ENCODE measurements at regions not wholly inside any gene's neighbourhood (a gene's known extent, or its start where the extent isn't known, plus 50 kb on each side); places are given as distances from the start of the nearest gene placed in this dataset.

DNA sequence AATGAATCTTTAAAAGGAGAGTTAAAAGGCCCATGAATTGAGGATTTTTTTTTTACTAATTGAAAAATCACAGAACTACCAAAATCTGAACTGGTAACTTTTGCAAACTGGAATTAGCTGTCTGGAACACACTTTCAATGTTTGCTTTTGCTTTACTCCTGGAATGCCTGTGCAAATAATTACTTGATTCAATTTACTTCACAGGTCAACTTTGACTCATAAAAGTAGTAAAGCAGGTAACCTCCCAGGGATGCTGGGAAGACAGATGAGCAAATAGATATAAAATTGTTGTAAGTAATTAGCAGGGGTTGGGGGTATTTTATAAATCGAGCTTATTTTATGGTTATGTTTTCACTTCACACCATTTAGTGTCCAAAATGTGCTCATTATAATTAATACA, 398.3 kb upstream of the HNRNPA3 start:
- TF ChIP-seq, protein P1, sequence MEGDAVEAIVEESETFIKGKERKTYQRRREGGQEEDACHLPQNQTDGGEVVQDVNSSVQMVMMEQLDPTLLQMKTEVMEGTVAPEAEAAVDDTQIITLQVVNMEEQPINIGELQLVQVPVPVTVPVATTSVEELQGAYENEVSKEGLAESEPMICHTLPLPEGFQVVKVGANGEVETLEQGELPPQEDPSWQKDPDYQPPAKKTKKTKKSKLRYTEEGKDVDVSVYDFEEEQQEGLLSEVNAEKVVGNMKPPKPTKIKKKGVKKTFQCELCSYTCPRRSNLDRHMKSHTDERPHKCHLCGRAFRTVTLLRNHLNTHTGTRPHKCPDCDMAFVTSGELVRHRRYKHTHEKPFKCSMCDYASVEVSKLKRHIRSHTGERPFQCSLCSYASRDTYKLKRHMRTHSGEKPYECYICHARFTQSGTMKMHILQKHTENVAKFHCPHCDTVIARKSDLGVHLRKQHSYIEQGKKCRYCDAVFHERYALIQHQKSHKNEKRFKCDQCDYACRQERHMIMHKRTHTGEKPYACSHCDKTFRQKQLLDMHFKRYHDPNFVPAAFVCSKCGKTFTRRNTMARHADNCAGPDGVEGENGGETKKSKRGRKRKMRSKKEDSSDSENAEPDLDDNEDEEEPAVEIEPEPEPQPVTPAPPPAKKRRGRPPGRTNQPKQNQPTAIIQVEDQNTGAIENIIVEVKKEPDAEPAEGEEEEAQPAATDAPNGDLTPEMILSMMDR (conservative IDR thresholded peaks at IDR 0.05; ENCODE audit: control insufficient read depth, insufficient read depth, low read depth, low read length) = no peak
- no peak overlapping the region for H3K4me3 ChIP-seq (ENCODE audit: control insufficient read depth, low read depth, low read length)
- DNase-seq (ENCODE audit: low read depth) = no peak

DNA sequence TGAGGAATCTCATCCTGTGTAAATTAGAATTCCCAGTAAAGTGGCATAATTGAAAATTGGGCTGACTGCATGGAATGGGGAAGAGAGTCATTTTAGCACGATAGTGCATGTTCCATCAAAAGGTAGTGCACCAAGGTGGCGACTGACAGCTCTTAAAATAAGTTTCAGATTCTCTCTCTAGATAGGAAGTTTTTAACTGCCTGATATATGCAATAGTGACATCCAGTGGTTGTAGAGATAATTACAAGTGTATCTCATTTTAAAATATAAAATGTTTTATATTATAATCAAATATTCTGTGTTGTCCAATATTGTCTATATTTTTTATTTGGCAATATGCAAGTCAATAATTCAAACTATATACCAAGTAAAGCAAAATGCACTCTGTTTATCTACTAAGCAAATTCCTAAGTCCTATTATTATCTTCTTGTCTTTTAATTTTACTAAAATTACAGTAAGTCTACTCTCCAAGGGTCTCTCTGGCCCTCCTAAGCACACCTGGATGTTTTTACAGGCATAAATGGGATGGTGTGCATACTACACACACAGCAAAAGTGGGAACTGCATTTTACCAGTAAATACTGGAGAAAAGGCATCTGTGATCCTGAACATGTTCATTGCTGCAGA, 397.7 kb upstream of the HNRNPA3 start:
- H3K4me3 ChIP-seq (ENCODE audit: control insufficient read depth, low read depth, low read length) = no peak overlapping the region
- TF ChIP-seq, protein P1 (conservative IDR thresholded peaks at IDR 0.05; ENCODE audit: control insufficient read depth, insufficient read depth, low read depth, low read length) = peak; percentile 53
- DNase-seq (ENCODE audit: low read depth) = peak; percentile 48

DNA sequence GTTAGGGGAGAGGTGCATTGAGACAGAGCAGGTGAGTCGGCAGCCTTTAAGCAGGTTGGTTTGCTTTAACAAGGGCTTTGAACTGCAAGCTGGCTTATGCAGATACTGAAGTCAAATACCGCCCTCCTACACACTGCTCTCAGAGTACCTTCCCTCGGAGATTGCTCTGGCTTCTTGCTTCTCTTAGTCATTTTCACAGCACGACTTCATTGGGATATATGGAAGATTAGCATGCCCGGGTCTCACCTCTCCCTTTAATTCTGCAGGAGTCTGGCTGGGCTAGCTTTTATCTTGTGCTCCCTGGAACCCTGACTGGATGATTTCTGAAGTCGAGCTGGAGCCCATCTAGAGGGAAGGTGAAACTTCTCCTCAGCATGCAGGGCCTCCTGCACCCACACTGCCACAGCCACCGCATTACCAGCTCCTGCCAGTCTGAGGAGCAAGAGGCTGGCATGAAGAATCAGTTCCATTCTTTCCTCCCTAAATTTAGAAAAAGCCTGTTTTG, 395.5 kb upstream of the HNRNPA3 start:
- TF ChIP-seq, protein P1 (conservative IDR thresholded peaks at IDR 0.05; ENCODE audit: control insufficient read depth, insufficient read depth, low read depth, low read length) = peak; percentile 10
- no peak overlapping the region for H3K4me3 ChIP-seq (ENCODE audit: control insufficient read depth, low read depth, low read length)
- peak; percentile 9 for DNase-seq (ENCODE audit: low read depth)

DNA sequence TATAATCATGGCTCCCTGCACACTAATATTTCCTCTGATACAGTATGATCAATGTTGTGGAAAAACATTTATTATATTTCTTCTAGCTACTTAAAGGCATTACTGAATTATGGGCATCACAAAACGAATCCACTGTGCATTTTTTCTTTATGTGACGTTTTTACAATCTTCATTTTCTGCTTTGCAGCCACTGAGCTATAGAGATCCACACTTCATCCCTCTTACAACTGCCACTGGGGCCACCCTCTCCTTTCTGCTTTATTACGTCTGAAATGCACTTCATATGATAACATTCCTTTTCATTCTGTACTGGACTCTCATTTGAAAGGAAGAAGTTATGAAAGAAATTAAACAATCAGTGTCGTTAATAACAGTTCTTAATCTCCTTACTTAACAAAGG, 394.5 kb upstream of the HNRNPA3 start:
- DNase-seq (ENCODE audit: low read depth) = no peak
- no peak overlapping the region for H3K4me3 ChIP-seq (ENCODE audit: control insufficient read depth, low read depth, low read length)
- TF ChIP-seq, protein P1 (conservative IDR thresholded peaks at IDR 0.05; ENCODE audit: control insufficient read depth, insufficient read depth, low read depth, low read length) = no peak

DNA sequence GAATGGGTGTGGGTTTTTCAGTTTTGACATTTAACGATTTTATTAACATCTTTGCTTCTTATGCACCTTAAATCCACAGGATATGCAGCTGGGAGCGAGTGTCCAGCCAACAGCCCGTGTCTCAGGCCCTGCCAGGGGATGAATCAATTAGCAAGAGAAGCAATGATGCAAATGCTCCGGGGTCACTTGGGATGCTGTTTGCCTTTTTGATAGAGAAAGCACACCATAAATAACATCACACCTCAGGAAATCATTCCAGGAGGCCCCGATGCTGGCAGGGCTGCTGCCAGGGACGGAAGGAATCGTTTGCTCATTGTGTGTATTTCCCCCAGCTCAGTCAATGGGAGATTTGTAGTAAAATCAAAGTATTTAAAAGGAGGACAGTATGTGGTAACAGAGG, 394.0 kb upstream of the HNRNPA3 start:
- TF ChIP-seq, protein P1 (conservative IDR thresholded peaks at IDR 0.05; ENCODE audit: control insufficient read depth, insufficient read depth, low read depth, low read length) = no peak
- no peak for DNase-seq (ENCODE audit: low read depth)
- H3K4me3 ChIP-seq (ENCODE audit: control insufficient read depth, low read depth, low read length) = no peak overlapping the region

DNA sequence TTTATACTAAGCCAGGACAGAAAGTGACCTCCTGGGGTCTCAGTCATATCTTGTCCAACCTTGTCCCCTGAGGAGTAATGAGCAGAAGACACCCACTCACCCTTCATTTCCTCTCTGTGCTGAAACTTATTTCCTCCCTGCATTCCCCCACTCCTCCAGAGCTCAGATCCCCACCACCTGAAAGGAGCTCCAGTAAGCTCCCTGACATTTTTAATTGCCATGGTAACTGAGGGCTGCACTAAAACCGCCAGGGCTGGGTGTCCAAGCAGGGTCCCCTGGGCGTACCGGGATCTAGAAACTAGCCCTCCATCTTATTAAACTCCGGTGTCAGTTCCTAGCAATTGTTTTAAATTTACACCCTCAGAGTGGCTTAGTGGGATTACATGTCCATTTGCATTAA, 393.3 kb upstream of the HNRNPA3 start:
- no peak overlapping the region for H3K4me3 ChIP-seq (ENCODE audit: control insufficient read depth, low read depth, low read length)
- TF ChIP-seq, protein P1 (conservative IDR thresholded peaks at IDR 0.05; ENCODE audit: control insufficient read depth, insufficient read depth, low read depth, low read length) = no peak
- no peak for DNase-seq (ENCODE audit: low read depth)
